ENCODE measurements at regions not wholly inside any gene's neighbourhood (a gene's known extent, or its start where the extent isn't known, plus 50 kb on each side); places are given as distances from the start of the nearest gene placed in this dataset.

DNA sequence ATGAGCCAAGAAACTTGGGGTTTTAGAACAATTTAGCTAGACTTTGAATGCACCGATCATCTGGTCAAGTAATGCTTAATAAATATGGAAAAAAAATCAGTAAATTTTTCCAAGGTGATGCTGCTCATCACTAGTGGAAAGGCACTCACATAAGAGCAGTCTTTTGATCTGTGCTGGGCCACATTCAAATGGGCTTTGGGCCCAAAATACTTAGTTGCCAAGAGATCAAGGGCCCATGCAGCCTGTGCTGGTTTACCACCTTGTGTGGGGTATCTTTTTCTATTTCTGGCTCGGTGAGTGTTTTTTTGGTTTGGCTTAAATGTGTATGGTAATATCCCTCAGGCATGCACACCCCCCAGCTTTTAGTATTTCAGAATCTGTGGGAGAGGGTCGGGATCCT is 943.2 kb downstream of the TMTC2 start:
- Histone ChIP-seq H3K27me3 (ENCODE audit: insufficient read depth, low read length, poor library complexity) (no peaks in the 10 kb centered on the region), H4K20me1 (ENCODE audit: insufficient read depth, low read length) (no peaks in the 10 kb centered on the region), H3K79me2 (ENCODE audit: insufficient read depth, low read length) (no peaks in the 10 kb centered on the region), H3K27ac (ENCODE audit: low read length) (no peak overlapping the region), H3K4me3 (ENCODE audit: low read depth in 1 of 2, low read length in 2 of 2) (no peak overlapping the region), H3K9me3 (ENCODE audit: insufficient read depth, low read length, severe bottlenecking) (no peaks in the 10 kb centered on the region), H3K9ac (ENCODE audit: low read depth, low read length) (no peak overlapping the region), H2AFZ (ENCODE audit: low read depth, low read length) (no peak overlapping the region), H3K4me1 (ENCODE audit: insufficient read depth, low read length) (no peaks in the 10 kb centered on the region), H3K36me3 (ENCODE audit: insufficient read depth, low read length) (no peaks in the 10 kb centered on the region), H3K4me2 (ENCODE audit: insufficient read depth, low read length) (no peak overlapping the region)
- TF ChIP-seq, protein P1, sequence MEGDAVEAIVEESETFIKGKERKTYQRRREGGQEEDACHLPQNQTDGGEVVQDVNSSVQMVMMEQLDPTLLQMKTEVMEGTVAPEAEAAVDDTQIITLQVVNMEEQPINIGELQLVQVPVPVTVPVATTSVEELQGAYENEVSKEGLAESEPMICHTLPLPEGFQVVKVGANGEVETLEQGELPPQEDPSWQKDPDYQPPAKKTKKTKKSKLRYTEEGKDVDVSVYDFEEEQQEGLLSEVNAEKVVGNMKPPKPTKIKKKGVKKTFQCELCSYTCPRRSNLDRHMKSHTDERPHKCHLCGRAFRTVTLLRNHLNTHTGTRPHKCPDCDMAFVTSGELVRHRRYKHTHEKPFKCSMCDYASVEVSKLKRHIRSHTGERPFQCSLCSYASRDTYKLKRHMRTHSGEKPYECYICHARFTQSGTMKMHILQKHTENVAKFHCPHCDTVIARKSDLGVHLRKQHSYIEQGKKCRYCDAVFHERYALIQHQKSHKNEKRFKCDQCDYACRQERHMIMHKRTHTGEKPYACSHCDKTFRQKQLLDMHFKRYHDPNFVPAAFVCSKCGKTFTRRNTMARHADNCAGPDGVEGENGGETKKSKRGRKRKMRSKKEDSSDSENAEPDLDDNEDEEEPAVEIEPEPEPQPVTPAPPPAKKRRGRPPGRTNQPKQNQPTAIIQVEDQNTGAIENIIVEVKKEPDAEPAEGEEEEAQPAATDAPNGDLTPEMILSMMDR (IDR thresholded peaks at IDR 0.05; ENCODE audit: borderline replicate concordance, extremely low read depth, low read length, poor library complexity, severe bottlenecking) = no peak
- no peak for TF ChIP-seq EZH2 (IDR thresholded peaks at IDR 0.05; ENCODE audit: borderline replicate concordance, low read depth, low read length, severe bottlenecking)
- DNase-seq (no peak), ATAC-seq (ENCODE audit: insufficient read depth, low read depth) (no peak)

DNA sequence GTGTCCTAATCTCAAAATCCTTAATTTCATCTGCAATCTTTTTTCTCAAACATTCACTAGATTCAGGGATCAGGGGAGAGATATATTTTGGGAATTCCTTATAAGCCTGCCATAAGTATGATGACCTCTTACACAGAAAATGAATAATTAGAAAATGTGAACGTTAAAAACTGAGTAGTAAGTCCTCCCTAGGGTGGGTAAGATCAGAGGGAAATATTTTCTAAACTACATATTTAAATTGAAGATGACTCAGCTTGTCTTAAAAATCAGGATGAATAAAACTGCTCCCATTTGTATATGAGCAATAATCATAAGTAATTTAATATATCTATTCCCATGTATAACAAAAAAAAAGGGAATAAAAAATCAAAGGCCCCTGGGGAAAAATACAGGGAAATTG is 935.5 kb downstream of the TMTC2 start:
- H3K36me3 ChIP-seq (ENCODE audit: insufficient read depth, low read length) = no peaks in the 10 kb centered on the region
- no peak overlapping the region for H3K9ac ChIP-seq (ENCODE audit: low read depth, low read length)
- H3K79me2 ChIP-seq (ENCODE audit: insufficient read depth, low read length) = no peaks in the 10 kb centered on the region
- no peak overlapping the region for H3K4me3 ChIP-seq (ENCODE audit: low read depth in 1 of 2, low read length in 2 of 2)
- no peaks in the 10 kb centered on the region for H4K20me1 ChIP-seq (ENCODE audit: insufficient read depth, low read length)
- TF ChIP-seq, protein P1 (IDR thresholded peaks at IDR 0.05; ENCODE audit: borderline replicate concordance, extremely low read depth, low read length, poor library complexity, severe bottlenecking) = no peak
- no peak for TF ChIP-seq EZH2 (IDR thresholded peaks at IDR 0.05; ENCODE audit: borderline replicate concordance, low read depth, low read length, severe bottlenecking)
- DNase-seq (no peak), ATAC-seq (ENCODE audit: insufficient read depth, low read depth) (no peak)
- H3K27ac ChIP-seq (ENCODE audit: low read length) = no peak overlapping the region
- H3K9me3 ChIP-seq (ENCODE audit: insufficient read depth, low read length, severe bottlenecking) = no peaks in the 10 kb centered on the region
- H3K4me2 ChIP-seq (ENCODE audit: insufficient read depth, low read length) = no peak overlapping the region
- no peaks in the 10 kb centered on the region for H3K4me1 ChIP-seq (ENCODE audit: insufficient read depth, low read length)
- H2AFZ ChIP-seq (ENCODE audit: low read depth, low read length) = no peak overlapping the region
- no peaks in the 10 kb centered on the region for H3K27me3 ChIP-seq (ENCODE audit: insufficient read depth, low read length, poor library complexity)

DNA sequence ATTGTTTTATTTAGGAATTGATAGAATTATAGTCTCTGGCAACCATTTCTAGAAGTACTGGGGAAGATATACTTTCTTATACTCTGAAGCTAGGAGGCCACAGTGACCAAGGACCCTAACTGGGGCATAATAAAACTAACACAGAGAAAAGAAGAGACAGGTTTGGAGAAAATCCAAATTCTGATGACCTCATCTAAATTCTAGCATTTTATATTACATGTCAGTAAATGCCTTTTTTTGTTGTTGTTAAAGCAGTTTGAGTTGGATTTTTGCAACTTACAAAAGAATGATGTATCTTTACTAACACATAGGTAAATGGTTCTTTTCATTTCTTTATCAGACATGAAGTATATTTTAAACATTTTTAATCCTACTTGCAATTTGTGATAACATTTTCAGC is 933.3 kb downstream of the TMTC2 start:
- H3K4me1 ChIP-seq (ENCODE audit: insufficient read depth, low read length) = no peaks in the 10 kb centered on the region
- no peak for ATAC-seq (ENCODE audit: insufficient read depth, low read depth)

More for the DNA sequence above, 933.3 kb downstream of the TMTC2 start:
- H2AFZ ChIP-seq (ENCODE audit: low read depth, low read length) = no peak overlapping the region
- no peaks in the 10 kb centered on the region for H3K27me3 ChIP-seq (ENCODE audit: insufficient read depth, low read length, poor library complexity)
- H3K9me3 ChIP-seq (ENCODE audit: insufficient read depth, low read length, severe bottlenecking) = no peaks in the 10 kb centered on the region
- no peak overlapping the region for H3K27ac ChIP-seq (ENCODE audit: low read length)
- no peak for DNase-seq
- H3K79me2 ChIP-seq (ENCODE audit: insufficient read depth, low read length) = no peaks in the 10 kb centered on the region
- H3K36me3 ChIP-seq (ENCODE audit: insufficient read depth, low read length) = no peaks in the 10 kb centered on the region
- no peak overlapping the region for H3K9ac ChIP-seq (ENCODE audit: low read depth, low read length)
- TF ChIP-seq, protein P1 (IDR thresholded peaks at IDR 0.05; ENCODE audit: borderline replicate concordance, extremely low read depth, low read length, poor library complexity, severe bottlenecking) = no peak
- no peak for TF ChIP-seq EZH2 (IDR thresholded peaks at IDR 0.05; ENCODE audit: borderline replicate concordance, low read depth, low read length, severe bottlenecking)
- H3K4me3 ChIP-seq (ENCODE audit: low read depth in 1 of 2, low read length in 2 of 2) = no peak overlapping the region
- no peak overlapping the region for H3K4me2 ChIP-seq (ENCODE audit: insufficient read depth, low read length)
- H4K20me1 ChIP-seq (ENCODE audit: insufficient read depth, low read length) = no peaks in the 10 kb centered on the region

All from DND-41 (cell line).